Transverse colon (tissue), 4 donors: ENCODE measurements at regions not wholly inside any gene's neighbourhood (a gene's known extent, or its start where the extent isn't known, plus 50 kb on each side); places are given as distances from the start of the nearest gene placed in this dataset.

Experiments used
- DNase-seq: peaks from one replicate; pipeline ENCODE4 v3.0.0-alpha.2; 2019
- H3K27ac ChIP-seq, 4 donors: fragments of 200-600 bp; sonication (generic); 2 replicates each; pipeline ENCODE4 v1.5.1; 2016 to 2018; ENCODE audit warnings: inconsistent platforms in 4 of 4
- H3K27me3 ChIP-seq: fragments of 200-600 bp; sonication (generic); 2 replicates; pipeline ENCODE4 v1.5.1; 2017; ENCODE audit warnings: inconsistent platforms
- H3K36me3 ChIP-seq, 4 donors: fragments of 200-600 bp; sonication (generic); 2 replicates each; pipeline ENCODE4 v1.5.1; 2017 to 2019; ENCODE audit warnings: inconsistent platforms in 4 of 4
- H3K4me1 ChIP-seq, 4 donors: fragments of 200-600 bp; sonication (generic); 2 replicates each; pipeline ENCODE4 v1.5.1; 2017 to 2020; ENCODE audit warnings: inconsistent platforms in 4 of 4
- H3K4me3 ChIP-seq, 4 donors: fragments of 200-600 bp; sonication (generic); 1 replicate in 1 of 4; 2 replicates in 3 of 4; pipeline versions ENCODE4 v1.5.1 to v1.6.1; 2017 to 2019; ENCODE audit warnings: inconsistent platforms in 4 of 4
- H3K9me3 ChIP-seq, 2 donors: fragments of 200-600 bp; sonication (generic); 2 replicates each; pipeline ENCODE4 v1.5.1; 2017 to 2019; ENCODE audit warnings: inconsistent platforms in 2 of 2
- EP300 ChIP-seq: sonication (generic); formaldehyde crosslinking; IDR thresholded peaks from one replicate; pipeline ENCODE4 v1.6.1; 2017; ENCODE audit warnings: antibody characterized with exemption, low read depth
- POLR2A ChIP-seq: fragments of 450-650 bp; IDR thresholded peaks from one replicate; pipeline ENCODE4 v1.6.1; 2016; ENCODE audit warnings: antibody characterized with exemption, mild to moderate bottlenecking, moderate library complexity
- POLR2AphosphoS5 ChIP-seq, 3 donors: sonication (generic); formaldehyde crosslinking; IDR thresholded peaks; one replicate each; pipeline ENCODE4 v1.6.1; 2016; ENCODE audit warnings: antibody characterized with exemption in 3 of 3
- WGBS, 2 donors: methylation state at CpG; one replicate each; pipeline ENCODE4 v1.1.5; 2018; ENCODE audit warnings: low coverage in 1 of 2; 5-methylcytosine and 5-hydroxymethylcytosine counted together
- in situ Hi-C, 4 donors: fragments of 200-750 bp; cut with MboI; loops; one replicate each; pipeline versions ENCODE4 v1.15.0 to v1.15.1; 2017; ENCODE audit warnings: low sequenced_read_pairs in 3 of 4, low pct_ligation_motif_present in 1 of 4, low pct_unique_long_range_greater_than_20kb in 1 of 4
- intact Hi-C: fragments of 100-400 bp; cut with DNase I; formaldehyde crosslinking; loops from one replicate; pipeline ENCODE4 v1.15.1; 2023; ENCODE audit warnings: low total_unique reads
- TF ChIP-seq, protein P1 (sequence below), 5 experiments: fragments of 200-600 bp in 3 of 5; fragments of 450-650 bp in 2 of 5; sonication (generic) in 3 of 5; IDR thresholded peaks; 1 replicate in 2 of 5; 2 replicates in 3 of 5; pipeline ENCODE4 v1.5.1; 2016 to 2017; ENCODE audit warnings: antibody characterized with exemption in 5 of 5, inconsistent platforms in 3 of 5, mild to moderate bottlenecking in 2 of 5, moderate library complexity in 1 of 5

DNA sequence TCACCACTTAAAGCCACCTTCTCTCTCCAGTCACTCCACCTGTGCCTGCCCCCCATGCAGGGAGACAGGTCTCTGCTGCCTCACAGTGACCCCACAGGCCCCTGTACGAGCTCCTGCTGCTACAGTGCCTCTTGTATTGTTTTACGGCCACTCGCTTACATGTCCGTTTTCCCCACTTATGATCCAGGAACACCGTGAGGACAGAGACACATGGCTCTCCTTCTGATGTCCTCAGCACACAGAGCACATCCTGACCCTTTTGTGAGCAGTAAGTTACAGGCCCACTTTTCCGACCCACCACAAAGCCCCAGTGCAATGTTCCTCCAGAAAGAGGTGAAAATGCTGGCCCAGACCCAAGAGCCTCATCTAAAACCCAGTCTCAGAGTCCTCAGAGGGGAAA, 84.8 kb upstream of the GNAO1 start:
- in situ Hi-C loops: no loop called here
- H3K4me3 ChIP-seq: no peak overlapping the region

DNA sequence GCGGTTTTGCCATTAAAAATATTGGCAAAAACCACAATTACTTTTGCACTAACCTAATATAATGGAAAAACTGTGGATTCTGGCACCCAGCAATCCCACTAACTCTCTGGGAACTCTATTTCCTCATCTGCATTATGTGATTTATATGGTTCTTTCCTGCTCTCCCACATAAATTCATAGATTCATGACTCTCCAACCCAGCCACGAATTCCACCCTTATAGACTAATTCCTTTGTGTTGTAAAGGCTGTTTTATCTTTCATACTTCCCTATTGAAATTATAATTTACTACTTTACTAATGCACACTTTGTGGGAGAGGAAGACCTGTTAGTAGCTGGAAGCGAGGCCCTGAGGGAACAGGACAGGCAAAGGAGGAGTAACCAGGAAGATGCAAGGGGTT, 88.4 kb upstream of the GNAO1 start:
- Histone ChIP-seq H3K27me3 (no peaks in the 10 kb centered on the region), H3K4me1 (peaks cover 0 to 3% (median 0%) of the 10 kb centered on the region in 4 donors), H3K4me3 (no peak overlapping the region), H3K27ac (peak overlapping the region in 3 of 4 donors; percentile 50 to 70 (median 59)), H3K9me3 (no peaks in the 10 kb centered on the region), H3K36me3 (no peaks in the 10 kb centered on the region)
- 59 to 80% methylated on average over 2 to 3 of the region's 3 CpGs for WGBS, 2 donors
- no peak for DNase-seq
- intact Hi-C loops: no loop called here
- in situ Hi-C loops: no loop called here
- TF ChIP-seq POLR2AphosphoS5 (IDR thresholded peaks at IDR 0.05) (no peak), EP300 (no peak), POLR2A (no peak)
- TF ChIP-seq, protein P1, sequence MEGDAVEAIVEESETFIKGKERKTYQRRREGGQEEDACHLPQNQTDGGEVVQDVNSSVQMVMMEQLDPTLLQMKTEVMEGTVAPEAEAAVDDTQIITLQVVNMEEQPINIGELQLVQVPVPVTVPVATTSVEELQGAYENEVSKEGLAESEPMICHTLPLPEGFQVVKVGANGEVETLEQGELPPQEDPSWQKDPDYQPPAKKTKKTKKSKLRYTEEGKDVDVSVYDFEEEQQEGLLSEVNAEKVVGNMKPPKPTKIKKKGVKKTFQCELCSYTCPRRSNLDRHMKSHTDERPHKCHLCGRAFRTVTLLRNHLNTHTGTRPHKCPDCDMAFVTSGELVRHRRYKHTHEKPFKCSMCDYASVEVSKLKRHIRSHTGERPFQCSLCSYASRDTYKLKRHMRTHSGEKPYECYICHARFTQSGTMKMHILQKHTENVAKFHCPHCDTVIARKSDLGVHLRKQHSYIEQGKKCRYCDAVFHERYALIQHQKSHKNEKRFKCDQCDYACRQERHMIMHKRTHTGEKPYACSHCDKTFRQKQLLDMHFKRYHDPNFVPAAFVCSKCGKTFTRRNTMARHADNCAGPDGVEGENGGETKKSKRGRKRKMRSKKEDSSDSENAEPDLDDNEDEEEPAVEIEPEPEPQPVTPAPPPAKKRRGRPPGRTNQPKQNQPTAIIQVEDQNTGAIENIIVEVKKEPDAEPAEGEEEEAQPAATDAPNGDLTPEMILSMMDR (IDR thresholded peaks at IDR 0.05): no peak

More for the DNA sequence above, 84.8 kb upstream of the GNAO1 start:
- 80 to 89% methylated on average over 1 to 6 of the region's 6 CpGs for WGBS, 2 donors
- Histone ChIP-seq H3K27ac (no peak overlapping the region), H3K4me1 (peaks cover 0 to 3% (median 0%) of the 10 kb centered on the region in 4 donors), H3K9me3 (no peaks in the 10 kb centered on the region), H3K27me3 (no peaks in the 10 kb centered on the region), H3K36me3 (no peaks in the 10 kb centered on the region)
- TF ChIP-seq, protein P1 (IDR thresholded peaks at IDR 0.05): no peak
- no peak for TF ChIP-seq EP300
- TF ChIP-seq POLR2AphosphoS5 (IDR thresholded peaks at IDR 0.05): no peak
- no peak for TF ChIP-seq POLR2A
- intact Hi-C loops: no loop called here
- DNase-seq: no peak

DNA sequence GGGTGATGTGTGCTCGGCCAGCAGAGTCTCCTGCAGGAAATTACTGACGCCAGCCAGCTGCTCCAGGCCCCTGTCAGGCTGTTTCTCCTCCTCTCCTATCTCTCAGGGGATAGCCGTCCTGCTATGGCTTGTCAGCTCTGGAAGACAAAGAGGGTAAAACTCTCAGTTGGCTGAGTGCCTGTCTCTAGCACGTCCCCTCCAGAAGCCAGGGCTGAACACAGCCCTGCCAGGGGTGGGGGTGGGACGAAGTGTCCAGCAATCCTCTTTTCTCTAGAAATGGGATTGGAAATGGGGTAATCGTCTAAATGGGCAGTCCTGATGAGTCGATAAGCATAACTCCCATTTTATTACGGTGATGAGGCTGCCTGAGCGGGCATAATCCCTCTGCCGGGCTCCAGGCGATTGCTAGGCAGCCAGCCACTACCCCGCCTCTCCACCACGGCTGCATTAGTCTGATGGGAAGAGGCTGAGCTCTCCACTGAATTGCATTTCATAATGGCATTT, 89.1 kb upstream of the GNAO1 start:
- intact Hi-C loops (no loop called here), in situ Hi-C loops (no loop called here)
- DNase-seq: peak; percentile 12
- Histone ChIP-seq H3K9me3 (no peaks in the 10 kb centered on the region), H3K27ac (peak overlapping the region; percentile 50 to 70 (median 60)), H3K27me3 (no peaks in the 10 kb centered on the region), H3K36me3 (no peaks in the 10 kb centered on the region), H3K4me1 (peaks cover 0 to 3% (median 0%) of the 10 kb centered on the region in 4 donors), H3K4me3 (peak overlapping the region in 2 of 4 donors; percentile 12 to 15)
- TF ChIP-seq, protein P1 (IDR thresholded peaks at IDR 0.05): no peak
- no peak for TF ChIP-seq POLR2AphosphoS5 (IDR thresholded peaks at IDR 0.05)
- no peak for TF ChIP-seq EP300
- TF ChIP-seq POLR2A: no peak
- 40 to 60% methylated on average over 1 to 13 of the region's 13 CpGs for WGBS, 2 donors

DNA sequence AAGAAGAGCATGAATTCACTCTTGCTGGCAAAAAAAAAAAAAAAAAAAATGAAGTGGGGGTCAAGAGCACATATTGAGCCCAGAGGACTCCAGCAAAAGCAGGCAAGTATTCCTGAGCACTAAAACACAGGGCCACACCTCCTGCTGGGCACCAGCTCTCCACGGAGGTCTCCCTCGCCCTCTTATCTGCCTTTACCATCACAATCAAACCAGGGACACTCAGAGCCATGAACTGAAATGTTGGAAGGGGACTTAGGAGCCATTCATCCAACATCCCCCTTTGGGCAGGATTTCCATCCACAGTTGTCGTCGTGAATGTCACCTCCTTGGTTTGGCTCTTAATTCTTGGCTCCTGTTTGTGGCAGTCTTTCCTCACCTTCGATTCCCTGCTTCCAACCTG, 89.8 kb upstream of the GNAO1 start:
- peaks cover 0 to 3% (median 0%) of the 10 kb centered on the region in 4 donors for H3K4me1 ChIP-seq
- H3K27me3 ChIP-seq: no peaks in the 10 kb centered on the region
- no peak for DNase-seq
- 43 to 57% methylated on average over 2 to 5 of the region's 5 CpGs for WGBS, 2 donors
- no peak for TF ChIP-seq POLR2A
- TF ChIP-seq POLR2AphosphoS5 (IDR thresholded peaks at IDR 0.05): no peak
- TF ChIP-seq, protein P1 (IDR thresholded peaks at IDR 0.05): no peak
- no peak for TF ChIP-seq EP300
- no peaks in the 10 kb centered on the region for H3K9me3 ChIP-seq
- H3K27ac ChIP-seq: peak overlapping the region; percentile 50 to 70 (median 60)
- in situ Hi-C loops (no loop called here), intact Hi-C loops (no loop called here)
- H3K36me3 ChIP-seq: no peaks in the 10 kb centered on the region
- H3K4me3 ChIP-seq: no peak overlapping the region
